ENCODE measurements at regions not wholly inside any gene's neighbourhood (a gene's known extent, or its start where the extent isn't known, plus 50 kb on each side); places are given as distances from the start of the nearest gene placed in this dataset.

DNA sequence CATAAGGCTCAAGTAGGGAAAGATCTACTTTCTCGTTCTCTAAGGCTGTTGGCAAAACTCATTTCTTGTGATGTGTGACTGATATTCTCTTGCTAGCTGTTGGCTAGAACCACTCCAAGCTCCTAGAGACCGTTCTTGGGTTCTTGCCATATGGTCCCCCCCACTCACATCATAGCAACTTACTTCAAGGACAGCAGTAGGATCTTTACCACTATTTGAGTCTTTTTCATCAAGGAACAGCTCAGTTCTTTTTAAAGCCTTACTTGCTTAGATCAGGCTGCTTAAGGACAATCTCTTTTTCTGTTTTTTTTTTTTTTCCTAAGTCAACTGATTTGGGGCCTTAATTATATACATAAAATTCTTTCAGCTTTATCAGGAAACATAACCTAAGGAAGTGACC lies 251.1 kb downstream of the GPR37 start:
- no peak overlapping the region for H3K4me2 ChIP-seq
- H3K79me2 ChIP-seq (replicated peaks; ENCODE audit: insufficient read depth) = no peaks in the 10 kb centered on the region
- H3K4me1 ChIP-seq (ENCODE audit: insufficient read depth) = no peaks in the 10 kb centered on the region
- no peaks in the 10 kb centered on the region for H3K27me3 ChIP-seq (ENCODE audit: insufficient read depth)
- no peaks in the 10 kb centered on the region; the same call in 1 of the 2 replicates for H3K9me2 ChIP-seq (ENCODE audit: insufficient read depth)
- H3K27ac ChIP-seq (ENCODE audit: low read depth) = no peak overlapping the region
- no peak overlapping the region for H2AFZ ChIP-seq
- no peaks in the 10 kb centered on the region for H3F3A ChIP-seq (replicated peaks; ENCODE audit: low read depth)
- no peak overlapping the region for H3K4me3 Mint-ChIP-seq
- TF ChIP-seq, protein P1, sequence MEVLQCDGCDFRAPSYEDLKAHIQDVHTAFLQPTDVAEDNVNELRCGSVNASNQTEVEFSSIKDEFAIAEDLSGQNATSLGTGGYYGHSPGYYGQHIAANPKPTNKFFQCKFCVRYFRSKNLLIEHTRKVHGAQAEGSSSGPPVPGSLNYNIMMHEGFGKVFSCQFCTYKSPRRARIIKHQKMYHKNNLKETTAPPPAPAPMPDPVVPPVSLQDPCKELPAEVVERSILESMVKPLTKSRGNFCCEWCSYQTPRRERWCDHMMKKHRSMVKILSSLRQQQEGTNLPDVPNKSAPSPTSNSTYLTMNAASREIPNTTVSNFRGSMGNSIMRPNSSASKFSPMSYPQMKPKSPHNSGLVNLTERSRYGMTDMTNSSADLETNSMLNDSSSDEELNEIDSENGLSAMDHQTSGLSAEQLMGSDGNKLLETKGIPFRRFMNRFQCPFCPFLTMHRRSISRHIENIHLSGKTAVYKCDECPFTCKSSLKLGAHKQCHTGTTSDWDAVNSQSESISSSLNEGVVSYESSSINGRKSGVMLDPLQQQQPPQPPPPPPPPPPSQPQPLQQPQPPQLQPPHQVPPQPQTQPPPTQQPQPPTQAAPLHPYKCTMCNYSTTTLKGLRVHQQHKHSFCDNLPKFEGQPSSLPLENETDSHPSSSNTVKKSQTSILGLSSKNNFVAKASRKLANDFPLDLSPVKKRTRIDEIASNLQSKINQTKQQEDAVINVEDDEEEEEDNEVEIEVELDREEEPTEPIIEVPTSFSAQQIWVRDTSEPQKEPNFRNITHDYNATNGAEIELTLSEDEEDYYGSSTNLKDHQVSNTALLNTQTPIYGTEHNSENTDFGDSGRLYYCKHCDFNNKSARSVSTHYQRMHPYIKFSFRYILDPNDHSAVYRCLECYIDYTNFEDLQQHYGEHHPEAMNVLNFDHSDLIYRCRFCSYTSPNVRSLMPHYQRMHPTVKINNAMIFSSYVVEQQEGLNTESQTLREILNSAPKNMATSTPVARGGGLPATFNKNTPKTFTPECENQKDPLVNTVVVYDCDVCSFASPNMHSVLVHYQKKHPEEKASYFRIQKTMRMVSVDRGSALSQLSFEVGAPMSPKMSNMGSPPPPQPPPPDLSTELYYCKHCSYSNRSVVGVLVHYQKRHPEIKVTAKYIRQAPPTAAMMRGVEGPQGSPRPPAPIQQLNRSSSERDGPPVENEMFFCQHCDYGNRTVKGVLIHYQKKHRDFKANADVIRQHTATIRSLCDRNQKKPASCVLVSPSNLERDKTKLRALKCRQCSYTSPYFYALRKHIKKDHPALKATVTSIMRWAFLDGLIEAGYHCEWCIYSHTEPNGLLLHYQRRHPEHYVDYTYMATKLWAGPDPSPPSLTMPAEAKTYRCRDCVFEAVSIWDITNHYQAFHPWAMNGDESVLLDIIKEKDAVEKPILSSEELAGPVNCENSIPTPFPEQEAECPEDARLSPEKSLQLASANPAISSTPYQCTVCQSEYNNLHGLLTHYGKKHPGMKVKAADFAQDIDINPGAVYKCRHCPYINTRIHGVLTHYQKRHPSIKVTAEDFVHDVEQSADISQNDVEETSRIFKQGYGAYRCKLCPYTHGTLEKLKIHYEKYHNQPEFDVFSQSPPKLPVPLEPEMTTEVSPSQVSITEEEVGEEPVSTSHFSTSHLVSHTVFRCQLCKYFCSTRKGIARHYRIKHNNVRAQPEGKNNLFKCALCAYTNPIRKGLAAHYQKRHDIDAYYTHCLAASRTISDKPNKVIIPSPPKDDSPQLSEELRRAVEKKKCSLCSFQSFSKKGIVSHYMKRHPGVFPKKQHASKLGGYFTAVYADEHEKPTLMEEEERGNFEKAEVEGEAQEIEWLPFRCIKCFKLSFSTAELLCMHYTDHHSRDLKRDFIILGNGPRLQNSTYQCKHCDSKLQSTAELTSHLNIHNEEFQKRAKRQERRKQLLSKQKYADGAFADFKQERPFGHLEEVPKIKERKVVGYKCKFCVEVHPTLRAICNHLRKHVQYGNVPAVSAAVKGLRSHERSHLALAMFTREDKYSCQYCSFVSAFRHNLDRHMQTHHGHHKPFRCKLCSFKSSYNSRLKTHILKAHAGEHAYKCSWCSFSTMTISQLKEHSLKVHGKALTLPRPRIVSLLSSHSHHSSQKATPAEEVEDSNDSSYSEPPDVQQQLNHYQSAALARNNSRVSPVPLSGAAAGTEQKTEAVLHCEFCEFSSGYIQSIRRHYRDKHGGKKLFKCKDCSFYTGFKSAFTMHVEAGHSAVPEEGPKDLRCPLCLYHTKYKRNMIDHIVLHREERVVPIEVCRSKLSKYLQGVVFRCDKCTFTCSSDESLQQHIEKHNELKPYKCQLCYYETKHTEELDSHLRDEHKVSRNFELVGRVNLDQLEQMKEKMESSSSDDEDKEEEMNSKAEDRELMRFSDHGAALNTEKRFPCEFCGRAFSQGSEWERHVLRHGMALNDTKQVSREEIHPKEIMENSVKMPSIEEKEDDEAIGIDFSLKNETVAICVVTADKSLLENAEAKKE (CRISPR knock-in tag; IDR thresholded peaks at IDR 0.05) = no peak
- no peak for TF ChIP-seq POLR2AphosphoS5 (IDR thresholded peaks at IDR 0.05; ENCODE audit: low read depth)
- TF ChIP-seq EZH2 (IDR thresholded peaks at IDR 0.05; ENCODE audit: low read depth, unreplicated experiment) = no peak
- no peak for TF ChIP-seq ZNF331 (CRISPR knock-in tag; IDR thresholded peaks at IDR 0.05; ENCODE audit: low read depth)
- TF ChIP-seq, protein P2, sequence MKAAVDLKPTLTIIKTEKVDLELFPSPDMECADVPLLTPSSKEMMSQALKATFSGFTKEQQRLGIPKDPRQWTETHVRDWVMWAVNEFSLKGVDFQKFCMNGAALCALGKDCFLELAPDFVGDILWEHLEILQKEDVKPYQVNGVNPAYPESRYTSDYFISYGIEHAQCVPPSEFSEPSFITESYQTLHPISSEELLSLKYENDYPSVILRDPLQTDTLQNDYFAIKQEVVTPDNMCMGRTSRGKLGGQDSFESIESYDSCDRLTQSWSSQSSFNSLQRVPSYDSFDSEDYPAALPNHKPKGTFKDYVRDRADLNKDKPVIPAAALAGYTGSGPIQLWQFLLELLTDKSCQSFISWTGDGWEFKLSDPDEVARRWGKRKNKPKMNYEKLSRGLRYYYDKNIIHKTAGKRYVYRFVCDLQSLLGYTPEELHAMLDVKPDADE (IDR thresholded peaks at IDR 0.05) = no peak
- TF ChIP-seq NANOG (IDR thresholded peaks at IDR 0.05; ENCODE audit: borderline replicate concordance) = no peak
- TF ChIP-seq JUNB (IDR thresholded peaks at IDR 0.05; ENCODE audit: unreplicated experiment) = no peak
- TF ChIP-seq ZNF114 (CRISPR knock-in tag; IDR thresholded peaks at IDR 0.05) = no peak
- no peak for TF ChIP-seq CREB1 (CRISPR knock-in tag; IDR thresholded peaks at IDR 0.05; ENCODE audit: low read depth)
- TF ChIP-seq EZH2phosphoT487 (IDR thresholded peaks at IDR 0.05; ENCODE audit: unreplicated experiment) = no peak
- TF ChIP-seq, protein P3, sequence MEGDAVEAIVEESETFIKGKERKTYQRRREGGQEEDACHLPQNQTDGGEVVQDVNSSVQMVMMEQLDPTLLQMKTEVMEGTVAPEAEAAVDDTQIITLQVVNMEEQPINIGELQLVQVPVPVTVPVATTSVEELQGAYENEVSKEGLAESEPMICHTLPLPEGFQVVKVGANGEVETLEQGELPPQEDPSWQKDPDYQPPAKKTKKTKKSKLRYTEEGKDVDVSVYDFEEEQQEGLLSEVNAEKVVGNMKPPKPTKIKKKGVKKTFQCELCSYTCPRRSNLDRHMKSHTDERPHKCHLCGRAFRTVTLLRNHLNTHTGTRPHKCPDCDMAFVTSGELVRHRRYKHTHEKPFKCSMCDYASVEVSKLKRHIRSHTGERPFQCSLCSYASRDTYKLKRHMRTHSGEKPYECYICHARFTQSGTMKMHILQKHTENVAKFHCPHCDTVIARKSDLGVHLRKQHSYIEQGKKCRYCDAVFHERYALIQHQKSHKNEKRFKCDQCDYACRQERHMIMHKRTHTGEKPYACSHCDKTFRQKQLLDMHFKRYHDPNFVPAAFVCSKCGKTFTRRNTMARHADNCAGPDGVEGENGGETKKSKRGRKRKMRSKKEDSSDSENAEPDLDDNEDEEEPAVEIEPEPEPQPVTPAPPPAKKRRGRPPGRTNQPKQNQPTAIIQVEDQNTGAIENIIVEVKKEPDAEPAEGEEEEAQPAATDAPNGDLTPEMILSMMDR (conservative IDR thresholded peaks at IDR 0.05; ENCODE audit: low read depth in 2 of 2) = no peak
- TF ChIP-seq, protein P4, sequence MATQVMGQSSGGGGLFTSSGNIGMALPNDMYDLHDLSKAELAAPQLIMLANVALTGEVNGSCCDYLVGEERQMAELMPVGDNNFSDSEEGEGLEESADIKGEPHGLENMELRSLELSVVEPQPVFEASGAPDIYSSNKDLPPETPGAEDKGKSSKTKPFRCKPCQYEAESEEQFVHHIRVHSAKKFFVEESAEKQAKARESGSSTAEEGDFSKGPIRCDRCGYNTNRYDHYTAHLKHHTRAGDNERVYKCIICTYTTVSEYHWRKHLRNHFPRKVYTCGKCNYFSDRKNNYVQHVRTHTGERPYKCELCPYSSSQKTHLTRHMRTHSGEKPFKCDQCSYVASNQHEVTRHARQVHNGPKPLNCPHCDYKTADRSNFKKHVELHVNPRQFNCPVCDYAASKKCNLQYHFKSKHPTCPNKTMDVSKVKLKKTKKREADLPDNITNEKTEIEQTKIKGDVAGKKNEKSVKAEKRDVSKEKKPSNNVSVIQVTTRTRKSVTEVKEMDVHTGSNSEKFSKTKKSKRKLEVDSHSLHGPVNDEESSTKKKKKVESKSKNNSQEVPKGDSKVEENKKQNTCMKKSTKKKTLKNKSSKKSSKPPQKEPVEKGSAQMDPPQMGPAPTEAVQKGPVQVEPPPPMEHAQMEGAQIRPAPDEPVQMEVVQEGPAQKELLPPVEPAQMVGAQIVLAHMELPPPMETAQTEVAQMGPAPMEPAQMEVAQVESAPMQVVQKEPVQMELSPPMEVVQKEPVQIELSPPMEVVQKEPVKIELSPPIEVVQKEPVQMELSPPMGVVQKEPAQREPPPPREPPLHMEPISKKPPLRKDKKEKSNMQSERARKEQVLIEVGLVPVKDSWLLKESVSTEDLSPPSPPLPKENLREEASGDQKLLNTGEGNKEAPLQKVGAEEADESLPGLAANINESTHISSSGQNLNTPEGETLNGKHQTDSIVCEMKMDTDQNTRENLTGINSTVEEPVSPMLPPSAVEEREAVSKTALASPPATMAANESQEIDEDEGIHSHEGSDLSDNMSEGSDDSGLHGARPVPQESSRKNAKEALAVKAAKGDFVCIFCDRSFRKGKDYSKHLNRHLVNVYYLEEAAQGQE (IDR thresholded peaks at IDR 0.05; ENCODE audit: unreplicated experiment) = no peak
- no peak for TF ChIP-seq STAT1 (IDR thresholded peaks at IDR 0.05; ENCODE audit: unreplicated experiment)
- H3K4me1 Mint-ChIP-seq = no peaks in the 10 kb centered on the region
- H3K27ac Mint-ChIP-seq = no peak overlapping the region
- H3K36me3 Mint-ChIP-seq (ENCODE audit: low read depth) = no peaks in the 10 kb centered on the region
- ATAC-seq = no peak
- H4K20me1 ChIP-seq (replicated peaks; ENCODE audit: insufficient read depth) = no peaks in the 10 kb centered on the region
- H3K4me3 ChIP-seq = no peak overlapping the region
- DNase-seq (ENCODE audit: low spot score) = no peak
- H3K9me3 Mint-ChIP-seq = no peaks in the 10 kb centered on the region
- H3K27me3 Mint-ChIP-seq (ENCODE audit: insufficient read depth, low read depth, poor library complexity) = no peaks in the 10 kb centered on the region
- no peaks in the 10 kb centered on the region for H3K36me3 ChIP-seq (ENCODE audit: insufficient read depth)

Data from GM23338 (cell line).